Right ventricle myocardium inferior (tissue), 1 donor: ENCODE measurements at regions not wholly inside any gene's neighbourhood (a gene's known extent, or its start where the extent isn't known, plus 50 kb on each side); places are given as distances from the start of the nearest gene placed in this dataset.
"Not testable (repeated sequence)": the region's sequence is repeated elsewhere in the genome, so short reads cannot be mapped to it uniquely, and the experiment has no call there.

Source experiments
- ATAC-seq: fragments of 200-7000 bp; cut with Tn5 transposase; one replicate; pipeline ENCODE4 v1.9.1; 2020; ENCODE audit warnings: mild to moderate bottlenecking, moderate library complexity
- DNase-seq: peaks from one replicate; pipeline ENCODE4 v3.0.0; 2021; ENCODE audit errors: missing footprints
- intact Hi-C: fragments of 100-400 bp; cut with DNase I; formaldehyde crosslinking; loops from one replicate; pipeline ENCODE4 v1.11.0; 2022
- donor health status: DM: no; HTN: yes; CAD: no; lungs with severe emphysema.

DNA sequence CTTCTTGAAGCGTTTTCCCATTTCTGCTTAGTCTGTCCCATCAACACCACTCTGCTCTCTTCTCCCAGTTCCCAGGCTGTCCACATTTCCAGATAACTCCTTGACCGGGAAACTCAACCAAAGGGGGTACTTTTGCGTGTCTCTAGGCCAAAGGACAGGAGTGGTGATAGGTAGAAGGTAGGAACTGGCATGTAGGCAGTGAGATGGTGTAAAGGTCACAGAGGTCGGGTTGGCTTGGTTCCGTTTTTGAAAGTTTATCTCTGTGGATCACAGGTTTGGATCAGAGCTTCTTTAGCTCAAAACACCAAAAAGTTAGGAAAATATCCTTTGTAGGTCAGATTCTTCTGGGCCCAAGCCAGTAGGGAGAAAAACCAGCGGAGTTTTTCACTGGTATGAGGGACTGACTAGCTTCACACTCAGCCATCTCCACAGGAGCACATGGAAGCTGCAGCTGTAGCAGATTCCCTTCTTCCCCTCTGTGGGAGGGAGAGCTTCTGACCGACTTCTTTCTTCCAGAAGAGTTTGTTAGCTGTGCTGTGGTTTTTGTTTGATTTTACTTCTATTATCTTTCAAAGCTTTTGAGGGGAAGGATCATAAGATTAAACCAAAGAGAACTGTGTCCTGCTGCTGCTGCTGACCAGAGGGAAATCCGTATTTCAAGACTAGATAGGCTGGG lies 98.4 kb upstream of the DMRT1 start:
- DNase-seq (no peak), ATAC-seq (no peak)
- intact Hi-C loops = loop anchor here (10.0 kb wide), 1 partner anchor 48 kb away; no protein-coding TSS in a partner anchor

DNA sequence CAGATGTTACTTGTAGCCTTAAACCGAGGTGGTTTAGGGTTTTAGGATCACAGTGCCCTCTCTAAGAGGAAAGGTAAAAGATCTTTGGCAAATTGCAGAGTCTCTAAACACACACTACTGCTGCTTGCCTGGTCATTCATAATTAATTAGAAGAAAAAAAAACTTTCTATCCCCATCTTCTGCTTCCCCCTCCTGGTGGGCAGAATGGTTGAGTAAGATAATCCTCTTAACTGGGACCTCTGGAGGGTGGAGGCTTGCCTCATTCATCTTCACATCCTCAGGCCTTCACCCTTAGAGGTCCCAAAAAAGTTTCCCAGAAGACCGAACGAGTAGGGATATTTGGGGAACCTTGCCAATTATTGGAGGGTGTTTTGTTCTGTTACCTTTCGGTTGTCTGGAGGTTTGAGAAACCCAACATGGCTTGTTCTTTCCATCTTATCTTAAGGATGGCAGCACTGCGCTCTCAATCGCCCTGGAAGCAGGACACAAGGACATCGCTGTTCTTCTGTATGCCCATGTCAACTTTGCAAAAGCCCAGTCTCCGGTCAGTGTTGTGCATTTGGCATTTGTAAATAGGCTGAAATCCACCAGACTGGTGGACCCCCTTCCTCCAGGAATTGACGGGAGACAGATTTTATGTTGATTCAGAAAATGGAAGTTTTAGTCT lies 97.3 kb upstream of the DMRT1 start:
- no peak for ATAC-seq
- intact Hi-C loops = loop anchor here (10.0 kb wide), 1 partner anchor 49 kb away; no protein-coding TSS in a partner anchor

DNA sequence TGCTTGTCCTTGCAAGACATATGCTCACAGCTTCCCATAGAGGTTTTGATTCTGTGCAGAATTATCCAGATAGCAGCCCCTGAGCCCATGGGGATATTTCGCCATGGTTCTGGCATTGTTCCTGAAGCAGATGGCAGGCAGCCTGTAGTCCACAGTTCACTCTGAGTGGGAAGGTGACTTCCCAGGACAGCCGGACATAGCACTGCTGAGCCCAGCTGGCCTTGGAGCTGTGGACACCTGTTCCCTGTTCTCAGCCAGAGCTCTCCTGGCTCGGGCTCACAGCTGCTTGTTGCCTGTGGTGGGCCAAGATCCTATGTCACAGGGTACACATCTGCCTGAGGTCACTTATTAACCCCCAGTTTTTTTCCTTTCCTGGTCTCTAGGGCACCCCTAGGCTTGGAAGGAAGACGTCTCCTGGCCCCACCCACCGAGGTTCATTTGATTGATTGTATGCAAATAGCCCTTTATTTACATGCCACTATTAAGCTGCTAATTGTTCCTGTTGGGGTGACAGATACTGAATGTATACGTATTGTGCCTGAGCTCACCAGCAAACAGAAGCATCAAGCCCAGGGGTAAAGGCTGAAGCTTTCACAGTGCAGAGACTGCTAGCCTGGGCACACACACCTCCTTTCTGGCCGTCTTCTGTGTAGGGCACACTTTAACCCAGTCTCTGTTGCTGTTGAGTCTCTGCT lies 96.6 kb upstream of the DMRT1 start:
- DNase-seq = peak; percentile 88
- ATAC-seq = peak; percentile 96
- intact Hi-C loops = loop anchor here (10.0 kb wide), 1 partner anchor 50 kb away; no protein-coding TSS in a partner anchor

More for the DNA sequence above, 97.3 kb upstream of the DMRT1 start:
- no peak for DNase-seq

DNA sequence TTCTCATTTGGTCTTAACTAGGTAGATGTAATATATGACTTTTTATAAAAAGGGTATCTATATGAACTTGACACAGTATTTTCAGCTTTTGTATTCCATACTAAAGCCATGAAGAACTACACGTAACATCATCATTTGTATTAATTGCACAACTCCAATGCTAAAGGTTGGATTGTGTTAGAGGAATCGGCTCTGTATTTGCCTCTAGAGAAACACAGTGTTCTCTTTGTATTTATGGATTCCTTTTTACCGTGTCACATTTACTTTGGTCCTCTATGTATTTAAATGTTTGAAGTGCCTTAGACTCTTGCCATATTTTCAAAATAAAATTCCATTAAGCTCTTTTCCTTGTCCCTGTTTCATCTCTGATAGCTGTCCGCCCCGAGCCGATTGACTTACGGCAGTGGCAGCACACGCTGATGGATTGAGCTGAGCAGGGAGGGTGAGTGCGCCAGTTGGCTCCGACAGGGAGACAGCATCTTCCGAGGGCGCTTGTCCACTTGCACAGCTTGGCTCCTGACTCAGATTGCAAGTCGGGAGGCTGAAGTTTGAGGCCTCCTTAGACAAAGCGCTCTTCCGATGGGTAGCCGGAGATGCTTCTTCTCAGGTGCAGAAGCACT lies 95.6 kb upstream of the DMRT1 start:
- no peak for ATAC-seq
- no peak for DNase-seq
- intact Hi-C loops = loop anchor here (10.0 kb wide), 1 partner anchor 51 kb away; no protein-coding TSS in a partner anchor

DNA sequence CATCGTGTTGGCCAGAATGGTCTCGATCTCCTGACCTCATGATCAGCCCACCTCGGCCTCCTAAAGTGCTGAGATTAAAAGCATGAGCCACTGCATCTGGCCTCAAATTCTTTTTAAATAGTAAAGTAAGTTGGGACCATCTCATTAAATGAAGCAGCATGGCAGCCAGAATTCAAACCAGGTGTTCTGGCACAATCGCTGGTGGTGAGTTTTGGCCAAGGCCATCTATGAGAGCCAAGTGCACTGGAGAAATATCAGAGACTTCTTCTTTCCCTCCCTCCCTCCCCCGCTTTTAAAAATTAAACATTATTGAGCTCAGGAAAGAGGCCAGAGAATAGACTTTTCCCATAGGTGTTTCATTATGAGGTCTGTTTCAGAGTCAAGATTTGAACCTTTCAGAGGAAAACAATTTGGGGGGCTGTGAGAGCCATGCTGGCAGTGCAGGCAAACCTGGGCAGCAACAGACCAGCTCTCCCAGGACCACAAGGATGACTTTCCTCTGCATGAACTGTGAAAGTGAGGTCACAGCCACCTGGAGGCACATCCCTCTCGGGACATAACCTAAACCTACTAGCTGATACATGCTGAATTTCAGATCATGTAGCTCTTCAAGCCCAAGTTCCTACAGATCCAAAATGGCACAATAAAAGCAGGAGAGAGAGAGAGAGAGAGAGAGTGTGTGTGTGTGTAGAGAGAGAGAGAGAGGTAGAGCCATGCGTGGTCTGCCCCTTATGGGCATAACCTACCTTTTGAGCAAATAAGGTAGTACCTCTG lies 94.6 kb upstream of the DMRT1 start:
- no peak for ATAC-seq
- intact Hi-C loops = loop anchor here (10.0 kb wide), 1 partner anchor 52 kb away; no protein-coding TSS in a partner anchor
- no peak for DNase-seq

DNA sequence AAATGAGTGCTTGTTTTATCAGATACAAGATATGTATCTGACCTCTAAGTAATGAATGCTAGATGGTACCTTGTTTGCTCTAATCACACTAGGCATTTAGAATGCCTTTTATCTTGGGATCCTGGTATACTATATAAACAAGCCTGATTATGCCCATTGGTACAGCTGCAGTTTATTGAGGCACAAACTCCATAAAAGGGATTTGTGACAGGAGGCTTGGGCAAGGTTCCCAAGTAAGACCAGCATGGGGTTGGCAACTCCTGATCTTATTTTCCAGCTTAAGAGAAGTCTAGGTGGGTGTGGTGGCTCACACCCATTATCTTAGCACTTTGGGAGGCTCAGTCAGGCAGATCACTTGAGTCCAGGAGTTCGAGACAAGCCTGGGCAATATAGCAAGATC lies 93.9 kb upstream of the DMRT1 start:
- no peak for DNase-seq
- intact Hi-C loops = loop anchor here (10.0 kb wide), 1 partner anchor 53 kb away; no protein-coding TSS in a partner anchor
- ATAC-seq = no peak

DNA sequence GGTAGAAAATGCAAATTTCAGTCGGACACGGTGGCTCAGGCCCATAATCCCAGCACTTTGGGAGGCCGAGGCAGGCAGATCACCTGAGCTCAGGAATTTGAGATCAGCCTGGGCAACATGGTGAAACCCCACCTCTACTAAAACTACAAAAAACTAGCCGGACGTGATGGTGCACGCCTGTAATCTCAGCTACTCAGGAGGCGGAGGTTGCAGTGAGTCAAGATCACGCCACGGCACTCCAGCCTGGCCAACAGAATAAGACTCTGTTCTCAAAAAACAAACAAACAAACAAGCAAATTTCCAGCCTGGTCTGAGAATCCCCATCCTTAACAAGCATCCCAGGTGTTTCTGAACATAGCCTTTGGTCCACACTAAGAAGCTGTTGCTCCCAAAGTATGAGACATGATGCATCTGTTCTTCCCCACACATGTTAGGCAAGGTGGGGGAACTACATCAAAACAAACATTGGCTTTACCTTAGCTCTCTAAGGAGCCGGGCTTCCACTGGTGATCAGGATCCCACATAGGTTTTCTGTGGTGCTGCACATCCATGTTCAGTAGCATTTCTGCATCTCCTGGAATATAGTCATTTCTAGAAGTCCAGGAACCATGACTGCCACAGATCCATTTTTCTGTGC lies 92.5 kb upstream of the DMRT1 start:
- DNase-seq (no peak), ATAC-seq (no peak)
- intact Hi-C loops = loop anchor here (10.0 kb wide), 1 partner anchor 54 kb away; no protein-coding TSS in a partner anchor

DNA sequence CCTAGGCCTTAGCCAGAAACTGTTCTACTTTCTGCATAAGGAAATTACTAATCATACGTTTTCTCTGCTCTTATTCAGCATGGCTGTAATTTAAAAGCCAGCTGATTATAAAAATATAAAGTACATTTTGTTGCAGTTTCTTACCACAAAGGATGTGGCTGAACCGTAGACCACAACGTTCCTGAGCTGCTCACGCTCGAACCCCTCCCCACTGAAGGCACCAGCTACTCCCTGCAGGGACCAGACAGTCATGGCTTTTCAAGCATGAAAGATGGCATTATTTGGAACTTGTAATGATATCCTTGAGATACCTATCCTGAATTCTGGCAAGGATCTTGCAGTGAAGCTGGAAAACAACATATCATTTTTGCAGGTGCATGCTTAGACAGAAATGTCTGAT lies 91.8 kb upstream of the DMRT1 start:
- intact Hi-C loops = loop anchor here (10.0 kb wide), 1 partner anchor 55 kb away; no protein-coding TSS in a partner anchor
- no peak for DNase-seq
- ATAC-seq = no peak

DNA sequence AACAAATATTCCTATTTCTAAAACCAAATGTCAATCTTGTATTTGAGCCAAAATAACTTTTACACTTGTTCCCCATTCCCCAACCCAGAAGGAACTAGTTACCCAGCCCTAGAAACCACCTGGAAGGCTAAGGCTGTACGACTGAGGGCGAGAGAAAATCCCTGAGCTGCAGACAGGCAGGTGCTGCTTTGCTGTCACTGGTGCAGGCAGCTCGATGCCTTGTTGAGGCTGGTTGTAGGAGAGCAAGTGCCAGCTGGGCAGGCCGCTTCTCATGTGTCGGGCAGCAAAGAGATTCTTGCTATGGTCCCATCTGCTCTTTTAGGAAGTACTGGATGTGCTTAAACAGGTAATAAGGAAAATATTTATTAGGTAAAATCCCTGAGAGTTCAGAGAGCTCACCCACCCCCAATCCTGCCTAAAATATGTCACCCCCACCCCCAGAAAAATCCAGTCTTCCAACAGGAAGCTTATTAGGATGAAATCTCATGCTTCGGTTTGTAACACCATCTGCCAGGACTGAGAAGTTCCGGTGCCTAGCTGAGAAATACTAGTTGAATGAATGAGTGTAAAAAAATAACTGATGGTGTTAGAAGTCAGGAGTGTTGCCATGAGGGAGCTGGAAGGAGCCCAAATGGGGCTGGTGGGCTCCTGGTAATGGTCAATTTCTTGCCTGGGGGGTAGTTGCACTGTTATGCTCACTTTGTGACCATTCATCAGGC lies 91.1 kb upstream of the DMRT1 start:
- intact Hi-C loops = no loop called here
- ATAC-seq = no peak
- DNase-seq = no peak

DNA sequence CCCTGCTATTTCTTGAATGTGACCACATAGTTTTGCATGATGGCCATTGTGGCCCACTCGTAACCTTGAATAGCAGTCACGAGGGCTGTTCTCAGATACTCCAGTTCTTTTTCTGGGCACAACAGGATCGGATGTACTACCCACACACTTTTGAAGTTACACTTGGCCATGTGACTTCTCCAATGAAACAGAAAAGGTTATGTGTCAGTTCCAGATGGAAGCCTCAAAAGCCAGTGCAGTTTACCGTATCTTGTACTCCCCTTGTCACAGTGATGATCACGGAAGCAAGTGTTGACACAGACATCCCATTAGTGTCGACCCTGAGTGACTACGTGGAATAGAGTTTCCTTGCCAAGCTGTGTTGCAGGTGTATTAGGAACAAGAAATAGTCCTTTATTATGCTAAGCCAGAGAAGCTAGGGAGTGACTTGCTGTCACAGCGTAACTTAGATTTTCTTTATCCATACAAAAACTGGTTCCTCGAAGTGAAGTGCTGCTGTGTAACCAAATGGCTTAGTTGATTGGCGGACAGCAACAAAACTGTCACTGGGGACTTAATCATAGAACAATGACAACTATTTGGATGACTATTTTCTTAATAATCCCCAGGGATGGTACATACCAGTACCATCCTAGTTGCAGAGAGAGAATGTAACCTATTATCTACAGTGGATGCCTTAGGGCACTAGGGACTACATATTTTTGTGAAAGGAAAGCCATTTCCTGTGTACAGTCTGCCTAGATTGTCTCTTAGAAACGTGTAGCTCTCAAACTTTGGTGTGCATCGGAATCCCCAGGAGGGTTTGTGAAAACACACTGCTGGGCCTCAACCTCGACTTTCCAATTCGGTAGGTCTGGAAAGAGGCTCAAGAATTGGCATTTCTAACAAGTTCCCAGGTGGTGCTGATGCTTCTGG lies 90.1 kb upstream of the DMRT1 start:
- intact Hi-C loops = no loop called here
- no peak for DNase-seq
- peak; percentile 70 for ATAC-seq

DNA sequence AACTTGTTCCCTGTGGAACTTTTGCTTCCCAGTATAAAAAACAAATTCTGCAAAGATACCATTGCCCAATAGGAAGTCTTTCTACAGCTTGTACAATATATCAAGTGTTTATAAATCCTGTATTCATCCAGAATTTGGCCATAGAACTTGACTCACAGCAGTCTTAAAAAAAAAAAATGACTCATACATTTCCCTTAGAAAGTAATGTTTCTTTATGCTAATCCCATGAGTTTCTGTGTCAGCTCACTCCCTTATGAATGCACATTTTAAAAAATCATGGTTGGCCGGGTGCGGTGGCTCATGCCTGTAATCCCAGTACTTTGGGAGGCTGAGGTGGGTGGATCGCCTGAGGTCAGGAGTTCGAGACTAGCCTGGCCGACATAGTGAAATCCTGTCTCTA lies 89.3 kb upstream of the DMRT1 start:
- ATAC-seq = no peak
- intact Hi-C loops = no loop called here

DNA sequence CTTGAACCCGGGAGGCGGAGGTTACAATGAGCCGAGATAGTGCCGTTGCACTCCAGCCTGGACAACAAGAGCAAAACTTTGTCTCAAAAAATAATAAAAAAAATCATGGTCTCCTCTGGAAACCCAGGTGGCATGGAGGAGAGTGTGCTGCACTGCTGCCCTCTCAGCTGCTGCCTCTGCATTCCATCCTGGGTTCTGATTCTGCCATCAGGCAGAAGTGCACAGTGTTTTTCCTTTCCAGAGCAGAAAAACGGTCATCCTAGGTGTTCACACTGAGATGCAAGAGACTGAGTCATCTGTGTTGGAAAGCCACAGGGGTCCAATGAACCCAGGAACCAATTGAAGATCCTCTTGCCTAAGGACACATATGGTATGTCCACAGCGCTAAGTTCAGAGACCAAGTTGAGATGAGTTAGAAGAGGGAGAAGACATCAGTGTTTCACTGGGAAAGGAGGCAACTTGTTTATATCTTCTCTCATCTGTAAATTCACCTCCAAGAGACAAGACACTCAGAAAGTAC lies 88.8 kb upstream of the DMRT1 start:
- ATAC-seq (no peak), DNase-seq (no peak)
- intact Hi-C loops = no loop called here

More for the DNA sequence above, 89.3 kb upstream of the DMRT1 start:
- no peak for DNase-seq

DNA sequence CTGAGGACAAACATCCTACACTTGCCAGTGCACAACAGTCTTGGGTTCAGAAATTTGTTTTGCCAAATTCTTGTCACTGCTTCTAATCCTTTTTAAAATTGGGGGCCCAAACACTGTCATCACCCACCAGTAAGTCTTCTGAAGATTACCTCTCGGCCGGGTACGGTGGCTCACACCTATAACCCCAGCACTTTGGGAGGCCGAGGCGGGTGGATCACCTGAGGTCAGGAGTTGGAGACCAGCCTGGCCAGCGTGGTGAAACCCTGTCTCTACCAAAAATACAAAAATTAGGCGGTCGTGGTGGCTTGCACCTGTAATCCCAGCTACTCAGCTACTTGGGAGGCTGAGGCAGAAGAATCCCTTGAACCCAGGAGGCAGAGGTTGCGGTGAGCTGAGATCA lies 87.8 kb upstream of the DMRT1 start:
- intact Hi-C loops, ATAC-seq, DNase-seq: not testable (repeated sequence)

DNA sequence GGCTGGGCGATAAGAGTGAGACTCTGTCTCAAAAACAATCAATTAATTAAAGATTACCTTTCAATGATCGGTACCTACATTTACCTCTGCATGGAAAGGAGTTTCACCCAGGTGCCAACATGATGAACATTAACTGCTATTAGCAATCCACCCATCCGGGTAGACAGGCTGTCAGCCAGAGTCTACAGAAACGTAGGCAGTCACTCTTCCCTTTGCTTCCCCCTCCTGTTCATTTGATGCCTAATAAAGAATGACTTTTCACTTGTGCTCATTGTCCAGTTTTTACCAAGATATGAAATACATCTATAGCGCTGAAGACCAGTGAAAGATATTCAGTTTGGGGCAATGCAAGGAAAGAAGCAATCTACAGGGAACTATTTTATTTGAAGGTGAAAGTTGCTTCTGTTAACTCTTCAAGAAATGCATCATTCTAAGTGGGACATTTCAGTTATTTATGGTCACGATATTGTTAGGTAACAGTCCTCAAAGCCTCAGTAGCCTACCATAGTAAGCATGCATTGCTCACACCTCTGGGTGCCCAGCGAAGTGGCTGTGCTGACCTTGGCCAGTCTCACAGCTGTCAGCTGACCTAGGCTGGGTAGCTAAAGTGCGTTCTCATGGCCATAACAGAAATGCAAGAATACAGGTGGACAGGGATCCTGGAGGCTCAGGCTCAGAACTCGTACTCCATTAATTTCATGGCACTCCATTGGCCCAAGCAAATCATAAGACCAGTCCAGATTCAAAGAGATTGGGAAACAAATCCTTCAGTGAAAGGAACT lies 87.2 kb upstream of the DMRT1 start:
- ATAC-seq (no peak), DNase-seq (no peak)
- intact Hi-C loops = no loop called here
